NCI-H2029 treated with DMSO at 0.1 percent for 48 hours (cell line): ENCODE measurements at regions not wholly inside any gene's neighbourhood (a gene's known extent, or its start where the extent isn't known, plus 50 kb on each side); places are given as distances from the start of the nearest gene placed in this dataset.
A peak's percentile ranks its signal among the peaks of the same experiment; 100 is the strongest.

Experiments used
- DNase-seq: peaks from one replicate; lab custom pipeline; 2025; lab: John Stamatoyannopoulos, UW

DNA sequence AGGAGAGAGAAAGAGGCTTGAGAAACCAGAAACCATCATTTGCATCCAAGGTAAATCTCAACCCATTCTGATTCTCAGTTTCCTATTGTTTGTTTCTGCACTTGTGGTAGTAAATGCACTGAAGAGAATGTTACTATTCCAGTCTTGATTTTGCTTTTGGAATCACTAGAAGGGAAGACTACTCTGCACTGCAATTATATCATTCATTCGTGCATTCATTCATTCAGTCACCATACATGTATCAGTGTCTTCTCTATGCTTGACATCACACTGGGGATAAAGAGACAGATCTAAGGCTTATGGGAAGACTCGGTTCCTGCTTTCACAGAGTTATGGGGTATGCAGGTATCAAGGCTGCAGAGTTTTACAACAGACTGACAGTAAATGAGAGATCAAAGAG is 90.3 kb upstream of the EGLN3 start:
- no peak for DNase-seq

DNA sequence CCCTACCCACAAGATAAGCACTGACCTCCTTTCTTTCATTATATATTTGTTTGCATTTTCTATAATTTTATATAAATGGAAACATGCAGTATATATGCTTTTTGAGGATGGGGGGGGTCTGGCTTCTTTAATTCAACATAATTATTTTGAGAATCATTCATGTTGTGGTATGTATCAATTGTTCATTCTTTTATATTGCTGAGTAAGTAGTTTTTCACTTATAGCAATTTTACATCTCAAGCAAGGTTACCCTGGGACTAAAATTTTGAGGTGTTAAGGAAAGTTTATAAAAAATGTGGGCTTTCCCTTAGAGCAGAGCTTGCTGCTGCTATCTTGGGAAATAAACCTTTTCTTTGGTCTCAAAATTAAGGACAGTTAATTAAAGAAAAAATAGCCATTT is 89.9 kb upstream of the EGLN3 start:
- DNase-seq, result no peak

DNA sequence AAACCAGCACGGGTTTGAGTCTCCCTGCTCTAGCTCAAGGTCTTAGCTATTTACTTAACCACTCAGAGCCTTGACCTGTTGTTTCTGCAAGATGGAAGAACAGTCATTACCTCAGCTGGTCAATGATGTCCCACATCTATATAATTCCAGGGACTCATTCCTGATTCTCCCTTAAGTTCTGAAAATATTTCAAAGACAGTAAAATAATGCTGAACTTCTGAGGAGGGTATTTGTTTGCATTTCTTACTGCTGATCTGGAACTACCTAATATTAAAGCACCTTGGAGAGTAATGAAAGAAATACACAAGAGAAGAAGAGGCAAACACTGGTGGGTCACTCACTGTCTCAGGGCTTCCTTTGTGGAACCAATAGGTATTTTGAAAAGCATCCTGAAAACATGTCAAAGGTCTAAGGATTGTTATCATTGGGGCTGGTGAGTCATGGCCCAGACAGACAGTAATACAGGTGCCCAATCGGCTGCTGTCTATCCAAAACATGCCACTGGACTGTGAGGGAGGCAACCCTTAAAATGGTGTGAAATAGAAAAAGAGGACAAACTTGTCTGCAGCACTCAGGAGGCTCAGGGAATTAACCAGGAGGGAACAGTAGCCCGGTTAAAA is 88.7 kb upstream of the EGLN3 start:
- no peak for DNase-seq

DNA sequence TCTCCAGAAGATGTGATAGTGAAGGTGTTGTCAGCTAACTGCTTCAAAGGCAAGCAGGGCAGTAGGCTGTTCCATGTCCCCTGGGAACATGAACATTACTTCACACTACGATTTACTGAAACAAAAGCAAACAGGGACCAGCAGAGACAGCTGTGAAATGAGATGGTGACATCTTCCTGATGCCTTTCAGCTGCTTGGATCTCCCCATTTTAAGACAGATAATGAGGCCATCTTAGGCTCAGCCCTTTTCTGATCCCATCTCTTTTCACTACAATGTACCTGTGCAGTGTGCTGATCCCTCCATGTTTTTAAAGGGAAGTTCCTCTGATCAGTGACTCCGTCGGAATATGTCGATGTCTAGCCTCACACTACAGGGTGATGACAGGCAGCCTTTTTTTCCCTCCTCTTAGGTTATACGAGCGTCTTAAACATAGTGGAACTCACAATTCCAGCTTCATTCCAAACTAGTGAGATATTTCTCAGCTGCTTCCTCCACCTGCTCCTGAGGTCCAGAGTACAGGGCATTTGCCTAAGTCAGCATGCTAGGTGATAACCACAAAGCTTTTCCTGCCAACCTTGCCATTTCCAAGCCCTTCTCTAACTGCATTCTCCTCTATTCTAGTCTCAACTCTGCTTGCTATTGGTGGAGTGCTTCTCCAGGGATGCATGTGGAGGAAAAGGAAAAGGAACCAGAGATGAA is 87.6 kb upstream of the EGLN3 start:
- no peak for DNase-seq

DNA sequence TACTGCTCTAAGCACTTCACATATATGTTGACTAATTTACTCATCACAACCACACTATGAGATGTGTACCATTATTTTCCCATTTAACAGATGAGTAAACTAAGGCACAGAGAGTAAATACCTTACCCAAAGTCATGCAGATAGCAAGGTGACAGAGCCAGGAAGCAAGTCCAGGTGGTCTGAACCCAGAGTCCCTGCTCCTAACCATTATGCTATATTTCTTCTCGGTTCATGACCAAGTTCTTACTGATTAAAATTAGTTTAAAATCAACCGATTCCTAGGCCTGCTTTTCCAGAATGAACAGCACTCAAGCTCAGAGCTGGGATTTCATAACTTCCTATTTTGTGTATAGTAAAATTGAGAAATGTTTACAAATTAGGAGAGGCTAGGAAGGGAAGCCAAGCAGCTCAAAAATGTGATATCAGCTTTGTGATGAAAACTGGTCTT is 85.5 kb upstream of the EGLN3 start:
- no peak for DNase-seq

DNA sequence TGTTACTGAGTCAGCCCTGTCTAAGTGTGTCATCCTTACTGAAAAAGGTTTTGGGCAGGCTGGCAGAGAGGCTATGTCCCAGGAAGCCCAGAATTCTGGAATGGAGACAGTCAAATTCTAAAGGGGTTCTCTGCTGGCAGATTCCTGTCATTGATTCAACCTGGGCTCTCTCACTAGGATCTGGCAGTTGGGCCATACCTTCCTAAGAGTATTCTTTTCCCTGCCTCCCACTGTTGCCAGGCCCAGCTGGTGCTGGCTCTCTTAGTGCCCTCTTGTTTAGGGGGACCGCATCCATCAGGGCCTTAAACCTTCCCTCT is 85.0 kb upstream of the EGLN3 start:
- no peak for DNase-seq

DNA sequence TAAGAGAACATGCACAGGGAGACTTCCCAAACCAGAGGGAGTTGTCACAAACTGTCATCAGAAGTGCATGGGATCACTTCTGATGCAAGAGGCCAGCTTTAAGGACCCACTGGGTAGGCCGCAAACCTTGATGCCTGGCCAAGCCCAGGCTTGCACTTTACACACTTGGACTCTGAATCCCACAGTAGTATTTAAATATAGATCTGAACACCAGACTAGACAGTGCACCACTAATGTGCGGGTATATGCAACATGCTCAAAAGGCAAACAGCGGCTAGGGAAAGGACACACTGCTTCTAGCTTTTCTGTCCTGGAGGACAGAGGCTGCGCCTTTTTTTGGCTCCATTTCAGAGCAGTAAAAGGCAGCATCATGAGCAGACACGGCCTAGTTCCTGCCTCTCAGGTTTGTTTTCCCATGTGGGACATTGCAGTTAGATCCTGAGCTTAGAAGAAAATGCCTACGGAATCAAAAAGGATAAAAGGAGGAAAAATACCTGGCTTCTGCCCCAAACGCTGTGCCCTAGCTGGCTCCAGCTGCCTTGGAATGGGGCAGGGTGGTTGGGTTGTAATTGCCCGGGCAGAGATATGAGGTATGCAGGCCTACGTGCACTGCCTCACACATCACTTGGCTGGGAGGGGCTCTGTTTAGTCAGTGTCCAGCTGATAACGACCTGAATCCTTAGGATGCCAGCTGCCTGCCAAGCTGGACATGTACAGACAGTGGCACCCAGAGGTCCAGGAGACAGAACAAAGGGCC is 84.5 kb upstream of the EGLN3 start:
- no peak for DNase-seq

DNA sequence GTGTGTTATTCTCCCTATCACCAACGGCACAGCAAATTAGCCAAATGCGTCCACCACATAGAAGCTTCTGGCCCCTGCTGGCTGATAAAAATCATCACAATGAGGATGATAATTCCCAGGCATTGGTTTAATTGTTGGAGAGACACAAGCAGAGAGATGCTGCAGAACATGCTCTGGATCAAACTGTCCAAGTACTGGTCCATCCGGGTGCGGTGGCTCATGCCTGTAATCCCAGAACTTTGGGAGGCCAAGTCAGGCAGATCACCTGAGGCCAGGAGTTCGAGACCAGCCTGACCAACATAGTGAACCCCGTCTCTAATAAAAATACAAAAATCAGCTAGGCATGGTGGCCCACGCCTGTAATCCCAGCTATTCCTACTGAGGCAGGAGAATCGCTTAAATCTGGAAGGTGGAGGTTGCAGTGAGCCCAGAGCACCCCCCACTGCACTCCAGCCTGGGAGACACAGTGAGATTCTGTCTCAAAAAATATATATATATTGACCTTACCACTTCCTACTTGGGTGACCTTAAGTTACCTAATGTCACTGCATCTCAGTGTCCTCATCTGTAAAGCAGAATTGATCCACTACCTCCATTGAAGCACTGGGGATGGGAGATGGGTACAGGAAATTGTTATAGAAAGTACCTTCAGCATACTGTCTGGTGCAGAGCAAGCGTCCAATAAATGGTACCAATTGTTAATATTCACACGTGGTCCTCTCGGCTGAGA is 83.7 kb upstream of the EGLN3 start:
- no peak for DNase-seq

DNA sequence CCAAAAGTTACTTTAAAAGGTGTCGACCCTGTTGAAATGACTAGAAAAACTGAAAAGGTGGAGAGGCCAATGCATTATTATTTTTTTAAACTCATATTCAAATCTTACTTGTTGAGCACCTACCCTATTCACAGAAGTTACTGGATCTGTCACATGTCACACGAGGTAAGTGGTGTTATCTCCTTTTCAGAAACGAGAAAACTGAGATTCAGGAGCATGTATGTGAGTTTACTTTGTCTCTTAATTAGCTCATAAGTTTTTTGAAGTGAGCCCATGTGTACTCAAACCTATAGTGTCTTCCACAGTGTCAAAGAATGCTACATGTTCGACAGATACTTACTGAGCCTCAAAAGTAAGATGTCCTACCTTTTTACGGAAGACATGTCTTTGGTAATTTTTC is 81.8 kb upstream of the EGLN3 start:
- DNase-seq, result no peak

DNA sequence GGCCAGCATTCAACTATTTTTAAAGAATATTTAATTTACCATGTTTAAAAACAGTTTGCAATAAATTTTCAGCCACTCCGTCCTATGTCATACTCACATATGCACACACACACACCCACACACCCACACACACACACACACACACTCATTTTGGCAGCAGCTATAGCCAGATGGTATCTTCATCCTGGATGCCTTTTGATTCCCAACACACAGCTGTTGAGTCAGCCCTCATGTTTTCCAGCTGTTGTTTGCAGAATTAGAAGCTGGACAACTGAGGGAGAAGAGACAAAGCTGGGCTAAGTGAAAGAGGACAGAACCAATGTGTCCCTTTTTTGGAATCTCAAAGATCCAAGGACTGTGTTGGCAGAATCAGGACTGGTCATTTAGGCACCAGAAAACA is 80.0 kb upstream of the EGLN3 start:
- DNase-seq, result no peak

DNA sequence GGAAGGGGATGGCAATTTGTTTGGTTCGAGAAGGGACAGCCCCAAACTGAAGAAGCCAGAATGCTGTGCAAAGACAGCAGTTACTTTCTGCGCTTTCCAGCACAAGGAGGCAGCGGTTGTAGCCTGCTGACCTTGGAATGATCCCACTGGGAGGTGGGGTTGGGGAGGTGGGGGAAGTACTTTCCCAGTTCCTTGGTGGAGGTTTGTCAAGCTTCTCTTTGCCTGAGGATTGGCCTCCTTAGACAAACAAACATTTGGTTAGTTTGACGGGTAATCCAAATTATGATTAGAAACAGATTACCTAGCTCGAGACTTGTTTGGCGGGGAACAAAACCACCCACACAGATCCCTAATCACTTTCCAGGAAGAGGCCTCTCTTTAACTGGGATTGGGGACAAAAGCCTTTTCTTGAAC is 79.1 kb upstream of the EGLN3 start:
- no peak for DNase-seq

DNA sequence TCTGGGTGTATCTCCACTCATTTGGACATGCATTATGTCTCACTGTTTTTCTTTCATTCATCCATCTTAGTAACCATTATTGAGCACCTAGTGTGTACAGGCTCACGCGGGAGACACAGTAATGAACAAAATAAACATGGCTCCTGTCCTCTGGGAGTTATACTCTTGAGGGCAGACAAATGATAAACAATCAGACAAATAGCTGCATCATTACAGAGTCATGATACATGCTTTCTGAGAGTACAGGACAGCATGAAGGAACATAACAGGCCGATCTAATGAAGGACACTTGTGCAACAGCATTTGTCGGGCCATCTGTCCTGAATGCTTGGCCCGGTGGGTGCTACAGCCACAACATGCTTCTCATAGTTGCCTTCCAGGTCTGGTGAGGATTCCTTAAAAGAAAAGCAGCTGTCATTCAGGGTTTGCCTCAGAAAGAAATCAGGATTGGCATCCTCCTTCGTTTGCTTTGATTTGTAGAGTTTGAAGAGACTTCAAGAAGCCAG is 77.2 kb upstream of the EGLN3 start:
- no peak for DNase-seq

DNA sequence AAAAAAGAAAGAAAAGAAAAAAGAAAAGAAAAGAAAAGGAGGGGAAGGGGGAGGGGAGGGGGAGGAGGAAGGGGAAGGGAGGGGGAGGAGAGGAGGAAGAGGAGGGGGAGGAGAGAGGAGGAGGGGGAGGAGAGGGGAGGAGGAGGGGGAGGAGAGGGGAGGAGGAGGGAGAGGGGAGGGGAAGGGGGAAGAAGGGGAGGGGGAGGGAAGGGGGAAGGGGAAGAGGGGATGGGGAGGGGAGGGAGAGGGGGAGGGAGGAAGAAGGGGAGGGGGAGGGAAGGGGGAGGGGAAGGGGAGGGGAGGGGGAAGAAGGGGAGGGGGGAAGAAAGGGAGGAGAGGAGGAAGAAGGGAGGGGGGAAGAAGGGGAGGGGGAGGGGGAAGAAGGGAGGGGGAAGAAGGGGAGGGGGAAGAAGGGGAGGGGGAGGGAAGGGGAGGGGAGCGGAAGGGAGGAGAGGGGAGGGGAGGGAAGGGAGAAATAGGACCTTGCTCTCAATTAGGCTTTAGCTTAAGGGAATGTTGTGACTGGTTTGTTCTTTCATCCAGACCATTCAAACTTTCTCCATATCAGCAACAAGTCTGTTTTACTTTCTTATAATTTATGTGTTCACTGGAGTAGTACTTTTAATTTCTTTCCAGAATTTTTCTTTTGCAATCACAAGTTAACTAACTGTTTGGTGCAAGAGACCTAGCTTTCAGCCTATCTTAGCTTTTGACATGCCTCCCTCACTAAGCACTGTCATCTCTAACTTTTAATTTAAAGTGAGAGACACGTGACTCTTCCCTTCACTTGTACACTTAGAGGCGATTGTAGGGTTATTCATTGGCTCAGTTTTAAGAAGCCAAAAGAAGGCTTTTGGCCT is 76.5 kb upstream of the EGLN3 start:
- no peak for DNase-seq

DNA sequence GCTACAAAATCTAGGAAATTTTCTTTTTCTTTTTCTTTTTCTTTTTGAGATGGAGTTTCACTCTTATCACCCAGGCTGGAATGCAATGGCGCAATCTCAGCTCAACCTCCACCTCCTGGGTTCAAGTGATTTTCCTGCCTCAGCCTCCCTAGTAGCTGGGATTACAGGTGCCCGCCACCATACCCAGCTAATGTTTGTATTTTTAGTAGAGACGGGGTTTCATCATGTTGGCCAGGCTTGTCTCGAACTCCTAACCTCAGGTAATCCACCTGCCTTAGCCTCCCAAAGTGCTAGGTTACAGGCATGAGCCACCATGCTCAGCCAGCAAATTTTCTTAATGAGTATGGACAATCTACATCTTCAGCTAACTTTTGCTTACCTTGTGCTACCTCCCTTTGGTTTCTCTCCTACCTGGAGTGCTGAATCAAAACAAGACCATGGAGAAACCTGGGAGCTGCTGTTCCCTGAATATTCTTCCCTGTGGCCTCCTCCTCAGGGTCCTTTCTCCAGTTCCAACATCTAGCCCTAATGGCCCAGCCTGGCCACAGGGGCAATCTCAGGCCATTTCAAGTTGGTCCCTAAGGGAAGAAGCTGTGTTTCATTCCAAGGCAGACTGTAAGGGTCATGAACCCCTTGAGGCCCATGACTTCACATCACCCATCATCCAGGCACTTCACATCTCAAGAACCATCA is 74.6 kb upstream of the EGLN3 start:
- DNase-seq, result no peak

DNA sequence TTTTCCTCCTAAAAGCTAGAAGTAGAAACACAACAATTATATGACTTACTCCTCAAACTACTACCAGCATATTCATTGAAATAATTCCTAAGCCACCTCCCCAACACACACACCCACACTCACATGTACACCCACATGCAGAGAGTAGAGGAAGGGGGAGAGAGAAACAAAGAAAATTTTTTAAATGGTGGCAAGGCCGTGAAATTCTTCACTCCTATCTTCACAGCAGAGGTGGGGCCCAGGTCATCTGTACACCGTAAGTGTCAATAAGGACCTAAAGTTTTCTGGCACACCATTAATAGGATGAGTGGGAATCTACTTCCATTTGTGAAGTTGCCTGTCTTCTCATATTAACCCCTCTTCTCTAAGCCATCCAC is 73.9 kb upstream of the EGLN3 start:
- no peak for DNase-seq

DNA sequence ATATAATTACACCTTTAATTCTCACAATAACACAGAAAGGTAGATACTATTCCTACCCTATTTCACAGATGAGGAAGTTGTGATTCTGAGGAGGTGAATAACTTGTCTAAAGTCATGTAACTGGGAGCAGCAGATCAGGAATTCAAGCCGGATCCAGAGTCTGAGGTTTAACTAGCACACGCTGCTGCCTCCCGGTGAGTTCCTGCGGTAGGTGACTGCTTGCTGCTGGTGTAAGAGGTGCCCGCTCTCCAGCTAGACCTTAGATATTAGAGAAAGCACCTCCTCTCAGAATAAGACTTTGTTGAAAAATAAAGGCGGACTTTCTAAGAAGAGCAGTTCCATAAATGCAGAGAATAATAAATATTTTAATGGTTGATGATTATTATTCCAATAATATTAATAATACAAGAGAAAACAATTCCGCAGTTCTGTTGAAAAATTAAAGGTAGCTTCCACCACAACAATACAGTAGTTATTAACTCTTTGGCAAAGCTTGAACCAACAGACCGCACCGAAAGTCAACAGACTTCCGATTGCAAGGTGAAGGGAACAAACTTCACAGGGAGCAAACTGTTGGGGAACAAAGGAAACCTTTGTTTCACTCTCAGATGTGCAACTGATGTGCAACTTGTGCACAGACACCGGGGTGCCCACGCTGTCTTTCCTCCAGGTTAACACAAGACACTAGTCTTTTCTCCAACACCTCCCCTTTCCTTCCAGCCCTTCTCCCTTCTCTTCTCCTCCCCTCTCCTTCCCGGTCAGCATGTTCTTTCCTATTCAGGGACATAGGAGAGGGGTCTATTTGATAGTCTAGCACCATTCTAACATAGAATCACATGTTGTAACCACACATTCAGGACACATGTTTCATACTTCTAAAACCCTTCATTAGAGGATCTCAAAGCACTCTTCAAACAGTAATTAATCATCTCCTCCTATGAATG is 73.2 kb upstream of the EGLN3 start:
- DNase-seq, result no peak

DNA sequence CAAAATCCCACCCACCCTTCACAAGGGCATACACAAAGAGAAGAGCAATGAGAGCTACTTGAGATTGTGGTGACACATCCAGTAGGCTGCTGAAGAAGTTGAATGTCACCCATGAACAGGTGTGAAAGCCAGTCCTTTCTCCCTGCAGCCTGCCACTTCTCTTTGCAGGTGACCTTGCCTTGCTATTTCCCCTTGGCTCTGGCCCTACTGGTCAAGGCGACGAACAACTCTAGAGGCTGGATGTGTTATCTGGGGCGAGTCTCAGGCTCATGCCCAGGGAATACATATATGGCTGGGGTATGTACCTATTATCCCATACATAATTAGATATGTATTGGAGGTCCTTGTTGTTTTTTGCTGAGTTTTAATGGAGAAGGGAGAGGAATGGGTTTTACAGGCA is 70.2 kb upstream of the EGLN3 start:
- DNase-seq, result peak; percentile 95

DNA sequence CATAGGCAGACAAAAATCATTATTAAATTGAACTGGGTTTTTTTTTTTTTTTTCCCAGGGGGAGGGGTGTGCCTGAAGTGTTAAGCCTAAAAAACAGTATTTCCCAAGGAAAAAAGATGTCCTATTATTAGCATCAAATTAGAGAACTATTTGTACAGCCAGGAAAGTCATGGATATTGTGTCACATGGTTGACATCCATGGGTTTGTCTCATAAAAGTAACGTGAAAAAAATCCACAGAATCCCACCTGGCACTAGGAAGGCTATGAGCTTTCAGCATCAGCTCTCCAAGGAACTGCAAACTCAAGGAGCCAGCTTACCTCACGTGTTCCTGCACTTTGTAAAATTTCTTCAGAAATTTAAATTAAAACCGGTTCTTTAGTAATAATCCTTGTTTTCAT is 69.1 kb upstream of the EGLN3 start:
- DNase-seq, result no peak

DNA sequence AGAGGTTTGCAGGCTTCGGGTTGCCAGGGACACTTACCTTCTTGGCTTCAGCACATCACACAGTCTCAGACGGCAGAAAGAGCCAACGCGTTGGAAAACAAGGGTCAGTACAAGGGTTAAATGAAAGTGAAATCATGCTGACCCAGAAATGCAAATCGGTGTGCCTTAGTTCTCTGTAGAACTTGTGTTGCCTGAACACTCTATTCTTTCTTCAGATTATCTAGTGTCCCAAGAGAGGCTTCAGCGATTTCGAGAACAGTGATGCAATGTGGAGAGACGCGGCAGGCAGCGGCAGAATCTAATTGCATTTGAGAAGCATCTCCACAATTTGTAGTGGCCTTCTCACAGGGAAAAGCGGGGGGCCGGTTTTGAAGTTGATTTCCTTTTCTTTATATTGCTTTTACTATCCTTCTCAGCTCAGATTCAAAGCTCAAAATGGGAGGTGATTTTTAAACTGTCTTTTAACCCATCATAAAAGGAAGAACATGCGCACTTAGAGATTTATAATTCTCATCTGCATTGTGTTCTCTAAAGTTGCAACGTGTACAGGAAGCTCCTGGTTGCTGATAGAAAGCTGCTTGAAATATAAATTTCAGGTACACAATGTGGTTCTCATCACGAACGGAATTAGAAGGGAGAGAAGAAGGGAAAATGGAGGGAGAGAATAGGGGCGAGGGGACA is 67.8 kb upstream of the EGLN3 start:
- peak; percentile 86 for DNase-seq
